Hematopoietic multipotent progenitor cell (in vitro differentiated cells): ENCODE measurements at regions not wholly inside any gene's neighbourhood (a gene's known extent, or its start where the extent isn't known, plus 50 kb on each side); places are given as distances from the start of the nearest gene placed in this dataset.

Source experiments
- DNase-seq, 3 donors: peaks; one replicate each; pipeline ENCODE4 v3.0.0-alpha.2; 2011 to 2015; ENCODE audit warnings: low read depth in 2 of 3, low spot score in 2 of 3

DNA sequence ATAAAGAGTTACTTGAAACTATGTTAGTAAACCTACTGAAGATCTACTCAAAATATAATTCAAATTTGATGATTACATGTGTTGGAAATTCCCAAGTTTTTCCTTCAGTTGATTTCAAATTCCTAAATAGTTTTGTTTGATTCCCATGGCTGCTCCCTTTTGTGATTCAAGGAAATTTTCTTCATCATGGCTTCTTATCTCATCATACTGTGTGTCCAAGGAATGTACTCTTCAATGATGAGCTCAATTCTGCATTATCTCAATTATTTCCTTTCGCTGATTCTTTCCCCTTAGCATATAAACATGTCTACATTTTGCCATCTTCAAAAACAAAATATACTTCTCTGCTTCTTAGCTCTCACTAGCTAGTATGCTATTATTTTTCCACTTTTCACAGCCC is 460.4 kb upstream of the NAALADL2 start:
- DNase-seq, result no peak

DNA sequence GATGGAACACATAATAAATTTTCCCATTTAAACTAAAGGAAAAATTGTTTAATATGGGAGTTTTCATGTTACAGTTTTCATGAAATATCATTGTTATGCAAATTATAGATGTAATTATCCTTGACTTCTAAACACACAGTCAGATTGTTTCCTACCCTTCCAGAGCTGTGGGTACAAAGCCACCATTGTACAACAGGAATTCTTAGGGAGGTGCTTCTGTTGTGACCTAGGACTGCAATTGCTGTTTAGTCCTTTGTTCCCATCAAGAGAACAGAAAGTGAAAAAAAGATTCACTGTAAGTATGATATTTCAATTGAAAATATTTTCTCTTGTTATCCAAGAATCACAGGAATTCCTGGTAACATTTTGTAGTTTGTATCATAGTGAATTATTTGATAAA is 455.3 kb upstream of the NAALADL2 start:
- no peak for DNase-seq

DNA sequence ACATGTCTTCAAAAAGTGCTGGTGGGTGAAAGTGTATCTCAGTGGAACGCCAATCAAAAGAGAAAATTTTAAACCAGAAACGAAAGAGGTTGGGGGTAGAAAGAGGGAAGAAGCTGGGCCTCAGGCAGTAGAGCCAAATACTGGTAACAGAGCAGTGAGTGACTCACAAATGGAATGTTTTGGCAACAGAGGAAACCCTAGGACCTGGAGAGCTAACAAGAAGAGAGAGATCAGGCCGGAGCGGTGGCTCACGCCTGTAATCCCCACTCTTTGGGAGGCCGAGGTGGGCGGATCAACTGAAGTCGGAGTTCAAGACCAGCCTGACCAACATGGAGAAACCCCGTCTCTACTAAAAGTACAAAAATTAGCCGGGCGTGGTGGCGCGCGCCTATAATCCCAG is 450.8 kb upstream of the NAALADL2 start:
- DNase-seq, result no peak

DNA sequence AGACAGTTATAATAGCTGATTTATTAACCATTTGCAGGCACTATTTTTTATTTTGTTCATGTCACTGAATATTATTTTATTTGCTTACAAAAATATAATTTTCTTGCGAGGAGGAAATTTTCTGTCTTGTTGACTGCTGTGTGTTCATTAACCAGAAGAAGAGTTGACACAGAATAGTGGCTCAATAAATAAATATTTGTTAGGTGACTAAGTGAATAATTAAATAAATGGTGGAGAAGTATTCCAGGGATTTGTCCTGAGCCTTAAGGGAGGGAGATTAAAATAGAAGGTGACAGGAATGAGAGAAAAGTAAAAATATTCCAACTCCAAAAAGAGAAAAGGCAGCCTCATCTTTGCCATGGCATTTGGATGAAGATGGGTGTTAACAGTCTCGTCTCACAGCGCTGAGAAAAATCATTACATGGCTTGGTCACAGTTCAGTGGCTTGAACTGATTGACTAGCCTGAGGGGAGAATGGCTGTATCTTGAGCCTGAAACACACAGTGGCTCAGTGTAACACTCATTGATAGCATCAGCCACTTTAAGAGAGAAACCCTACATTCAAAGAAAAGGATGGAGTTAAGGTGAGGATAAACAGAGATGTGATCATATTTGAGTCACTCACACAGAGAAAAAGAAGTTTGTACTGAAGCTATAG is 449.9 kb upstream of the NAALADL2 start:
- DNase-seq, result no peak

DNA sequence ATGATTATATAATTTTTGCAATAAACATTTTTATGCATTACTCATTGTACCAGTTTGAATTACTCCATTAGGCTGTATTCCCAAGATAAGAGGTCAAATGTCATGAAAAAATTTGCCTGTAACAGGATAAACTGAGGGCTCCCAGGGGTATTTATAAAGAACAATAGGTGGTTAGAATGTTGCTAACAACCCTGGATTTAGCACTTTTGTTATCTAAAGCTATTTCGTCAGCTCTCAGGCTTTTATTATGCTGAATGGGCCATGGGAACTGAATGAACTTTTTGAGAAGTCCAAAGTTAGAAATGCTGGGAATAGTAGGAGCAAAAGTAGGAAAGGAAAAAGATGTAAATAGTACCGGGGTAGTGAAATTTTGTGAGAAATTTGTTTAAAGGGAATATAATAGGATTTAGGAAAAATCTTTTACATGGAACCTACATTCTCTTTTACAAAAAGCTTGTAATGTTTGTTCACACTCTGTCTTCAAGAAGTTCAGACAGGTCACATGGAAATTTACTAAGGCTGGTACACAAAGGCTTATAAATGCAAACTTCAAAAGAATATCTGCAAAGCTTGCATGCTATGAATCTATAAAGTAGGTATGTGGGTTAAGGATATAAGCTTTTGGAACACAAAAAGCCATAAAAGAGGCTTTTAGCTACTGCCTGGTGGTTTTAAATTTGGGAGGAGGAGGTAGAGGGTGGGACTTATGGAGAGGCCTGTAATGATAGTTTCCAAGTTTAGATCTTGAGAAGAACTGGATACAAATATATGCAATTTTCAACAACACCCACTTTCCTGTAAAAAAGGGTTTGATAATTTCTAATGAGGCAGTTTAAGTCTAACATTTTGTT is 445.8 kb upstream of the NAALADL2 start:
- no peak for DNase-seq

DNA sequence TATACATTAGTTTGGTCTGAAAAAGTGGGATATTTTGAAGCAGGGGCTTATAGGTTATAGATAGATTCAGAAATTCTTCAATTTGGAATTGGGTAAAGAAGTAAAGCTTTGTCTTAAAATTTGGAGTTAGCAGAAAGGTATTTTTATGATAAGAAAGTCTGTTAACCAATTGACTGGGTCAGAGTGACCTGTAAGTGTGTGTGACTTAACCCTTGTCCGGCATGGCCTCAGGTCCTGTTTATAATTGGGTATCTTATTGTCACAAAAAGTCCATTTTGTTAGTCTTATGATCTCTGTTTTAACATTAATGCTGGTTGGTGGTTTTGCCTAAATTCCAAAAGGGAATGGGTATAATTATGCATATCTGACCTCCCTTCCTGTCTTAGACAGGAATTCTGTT is 444.2 kb upstream of the NAALADL2 start:
- no peak for DNase-seq

DNA sequence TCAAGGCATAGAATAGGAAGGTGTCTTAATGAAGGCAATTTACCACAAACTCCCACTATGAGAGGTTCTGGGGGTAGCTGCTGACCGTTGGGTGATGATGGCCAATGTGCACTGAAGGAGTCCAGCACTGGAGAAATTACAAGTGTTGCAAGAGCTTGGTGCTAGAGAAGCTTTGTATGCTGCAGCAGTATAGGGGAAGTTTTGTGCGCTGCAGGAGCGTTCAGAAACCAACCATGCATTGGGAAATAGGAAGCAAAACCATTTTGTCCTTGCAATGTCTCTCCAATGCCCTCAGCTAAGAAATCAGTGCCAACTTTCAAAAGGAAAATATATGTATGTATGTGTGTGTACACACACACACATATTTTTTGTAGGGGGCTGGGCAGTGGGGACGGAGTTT is 441.6 kb upstream of the NAALADL2 start:
- DNase-seq, result no peak

DNA sequence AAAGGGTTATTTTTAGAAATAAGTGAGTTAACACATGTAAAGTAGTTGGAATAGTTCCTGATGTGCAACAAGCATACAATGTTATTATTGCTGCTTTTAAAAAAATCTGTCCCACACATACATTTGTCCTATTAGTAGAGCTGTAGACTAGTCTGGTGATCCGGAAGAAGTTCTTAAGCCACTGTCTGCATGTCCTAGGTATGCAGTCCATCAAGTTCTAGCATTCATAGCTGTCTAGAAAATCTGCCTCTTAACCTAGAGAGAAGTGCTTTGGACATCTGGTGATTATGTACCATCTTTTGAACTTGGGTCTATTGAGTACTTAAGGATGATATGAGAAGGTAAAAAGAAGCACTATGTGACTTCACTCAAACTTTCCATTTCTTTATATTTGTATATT is 439.9 kb upstream of the NAALADL2 start:
- DNase-seq, result no peak

DNA sequence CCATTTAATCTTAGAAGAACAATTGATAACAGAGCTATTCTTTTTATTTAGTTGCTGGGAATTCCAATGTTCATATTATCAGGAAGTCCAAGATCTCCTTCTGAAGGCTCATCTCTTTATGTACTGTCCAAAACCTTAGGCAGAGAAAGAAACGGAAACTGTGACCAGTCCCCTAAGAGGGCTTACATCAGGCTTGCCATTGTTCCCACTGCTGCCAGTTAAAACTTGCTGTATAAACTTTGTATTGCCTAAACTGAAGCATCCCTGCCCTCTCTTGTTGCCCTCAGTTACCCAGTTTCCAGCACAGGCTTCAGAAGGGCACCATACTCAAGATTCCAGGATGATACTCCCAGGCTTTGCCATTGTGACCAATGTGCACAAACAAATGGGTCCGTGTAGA is 435.2 kb upstream of the NAALADL2 start:
- no peak for DNase-seq

DNA sequence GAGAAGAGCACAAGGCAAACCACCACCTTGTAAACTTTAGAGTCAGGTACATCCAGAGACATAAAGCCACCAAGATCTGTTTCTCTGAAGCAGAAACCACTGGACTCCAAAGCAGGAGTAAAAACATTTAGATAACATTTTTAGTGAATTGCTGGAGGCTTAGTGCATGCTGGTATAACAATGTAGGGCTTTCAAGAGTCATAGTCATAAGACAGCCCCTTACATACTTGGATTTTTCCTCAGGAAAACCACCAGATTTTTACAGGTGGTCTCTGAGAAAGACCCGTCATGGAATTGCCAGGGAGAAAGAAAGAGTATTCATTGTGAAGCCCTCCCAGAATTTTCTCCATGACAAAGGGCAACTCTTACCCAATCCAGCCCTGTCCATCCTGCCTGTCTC is 434.5 kb upstream of the NAALADL2 start:
- no peak for DNase-seq

DNA sequence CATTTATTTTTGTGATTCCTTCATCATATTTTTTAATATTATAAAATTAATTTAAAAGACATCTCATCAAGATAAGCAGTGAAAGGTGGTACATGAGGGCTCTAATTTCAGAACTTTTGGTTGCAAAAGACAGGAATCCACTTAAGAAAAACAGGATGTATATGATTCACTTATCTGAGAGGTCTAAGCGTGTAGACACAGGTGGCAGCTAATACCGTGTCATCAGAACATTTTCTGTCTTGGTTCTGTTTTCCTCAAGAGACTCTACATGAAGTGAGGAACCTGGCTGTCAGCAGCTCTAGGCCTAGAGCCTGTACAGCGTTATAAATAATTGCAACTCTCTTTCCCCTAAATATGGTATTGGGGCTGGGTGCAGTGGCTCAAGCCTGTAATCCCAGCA is 433.7 kb upstream of the NAALADL2 start:
- DNase-seq, result no peak

DNA sequence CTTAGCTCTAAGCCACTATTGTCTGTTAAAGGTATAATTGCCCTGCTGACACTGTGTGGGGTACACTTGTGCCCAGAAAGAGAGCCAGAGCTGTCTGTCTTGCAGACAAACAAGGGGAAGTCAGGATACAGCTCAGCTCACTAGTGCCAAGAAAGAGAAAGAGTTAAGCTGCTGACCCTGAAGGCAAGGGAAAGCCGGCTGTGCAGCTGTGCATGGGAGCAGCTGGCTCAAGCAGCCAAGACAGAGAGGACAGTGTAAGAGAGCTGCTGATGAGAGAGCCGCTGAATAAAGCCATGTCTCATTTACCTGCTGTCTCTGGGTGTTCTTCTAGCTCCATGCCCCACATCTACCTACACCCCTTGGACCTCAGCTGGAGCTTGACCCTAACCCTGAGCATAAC is 428.1 kb upstream of the NAALADL2 start:
- DNase-seq, result no peak

DNA sequence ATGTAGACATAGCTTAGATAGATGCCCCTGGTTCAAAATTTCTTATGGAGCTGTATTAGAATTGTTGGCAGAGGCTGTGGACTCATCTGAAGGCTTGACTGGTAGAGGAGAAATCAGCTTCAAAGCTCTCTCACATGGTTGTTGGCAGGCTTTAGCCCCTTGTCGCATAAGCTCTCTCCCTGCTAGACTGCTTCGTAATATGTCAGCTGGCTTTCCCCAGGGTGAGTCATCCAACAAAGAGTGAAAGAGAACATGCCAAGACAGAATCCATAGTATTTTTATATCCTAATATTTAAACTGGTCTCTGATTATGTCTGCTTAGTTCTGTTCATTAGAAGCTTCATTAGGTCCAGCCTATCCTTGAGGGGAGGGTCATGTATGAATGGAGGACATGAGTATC is 427.4 kb upstream of the NAALADL2 start:
- DNase-seq, result no peak

DNA sequence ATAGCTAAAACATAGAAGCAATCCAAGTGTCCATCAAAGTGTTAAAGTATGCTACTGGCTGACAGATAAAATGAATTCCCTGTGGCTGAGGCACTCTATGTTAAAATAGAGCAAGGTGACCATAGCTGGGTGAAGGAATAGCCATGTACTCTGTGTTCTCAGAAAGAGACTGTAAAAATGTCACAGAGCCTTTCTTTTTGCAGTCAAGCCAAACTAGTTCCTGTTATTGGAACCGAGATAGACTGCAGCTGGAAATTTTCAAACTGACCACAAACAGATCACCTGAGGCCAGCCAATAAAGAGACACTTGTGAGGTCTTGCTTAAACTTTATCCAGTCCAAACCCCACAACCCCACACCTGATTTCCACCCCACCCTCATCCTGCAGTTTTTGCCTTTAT is 422.8 kb upstream of the NAALADL2 start:
- DNase-seq, result peak in 1 of 3 donors; percentile 35

DNA sequence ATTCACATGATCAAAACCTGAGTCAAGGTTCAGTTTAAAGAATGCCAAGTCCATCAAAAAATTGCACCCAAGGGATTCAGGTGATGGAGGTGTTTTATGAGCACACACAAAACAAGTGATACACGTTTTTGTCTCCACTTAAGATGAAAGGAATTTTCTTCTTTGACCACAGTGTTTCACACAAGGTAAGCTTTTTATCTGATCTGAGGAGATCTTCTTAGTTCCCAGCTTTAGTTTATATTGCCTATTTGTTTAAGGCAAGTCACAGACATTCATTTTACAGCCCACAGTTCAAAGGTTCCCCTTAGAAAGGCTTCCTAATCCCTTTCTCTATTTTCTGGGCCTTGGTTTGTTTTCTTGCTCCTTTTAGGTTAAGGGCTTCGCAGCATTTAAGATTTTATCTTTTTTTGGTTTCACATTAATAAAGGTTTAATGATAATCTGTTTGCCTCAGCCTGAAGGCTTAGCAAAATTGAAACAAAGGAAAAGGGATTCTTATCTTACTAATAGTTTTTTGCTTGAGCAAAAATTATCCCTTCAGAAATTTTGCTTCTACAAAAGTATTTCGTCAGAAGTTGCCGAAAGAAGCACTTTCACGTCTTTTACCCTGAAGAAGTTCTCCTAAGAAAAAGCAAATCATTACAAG is 420.5 kb upstream of the NAALADL2 start:
- DNase-seq, result no peak

DNA sequence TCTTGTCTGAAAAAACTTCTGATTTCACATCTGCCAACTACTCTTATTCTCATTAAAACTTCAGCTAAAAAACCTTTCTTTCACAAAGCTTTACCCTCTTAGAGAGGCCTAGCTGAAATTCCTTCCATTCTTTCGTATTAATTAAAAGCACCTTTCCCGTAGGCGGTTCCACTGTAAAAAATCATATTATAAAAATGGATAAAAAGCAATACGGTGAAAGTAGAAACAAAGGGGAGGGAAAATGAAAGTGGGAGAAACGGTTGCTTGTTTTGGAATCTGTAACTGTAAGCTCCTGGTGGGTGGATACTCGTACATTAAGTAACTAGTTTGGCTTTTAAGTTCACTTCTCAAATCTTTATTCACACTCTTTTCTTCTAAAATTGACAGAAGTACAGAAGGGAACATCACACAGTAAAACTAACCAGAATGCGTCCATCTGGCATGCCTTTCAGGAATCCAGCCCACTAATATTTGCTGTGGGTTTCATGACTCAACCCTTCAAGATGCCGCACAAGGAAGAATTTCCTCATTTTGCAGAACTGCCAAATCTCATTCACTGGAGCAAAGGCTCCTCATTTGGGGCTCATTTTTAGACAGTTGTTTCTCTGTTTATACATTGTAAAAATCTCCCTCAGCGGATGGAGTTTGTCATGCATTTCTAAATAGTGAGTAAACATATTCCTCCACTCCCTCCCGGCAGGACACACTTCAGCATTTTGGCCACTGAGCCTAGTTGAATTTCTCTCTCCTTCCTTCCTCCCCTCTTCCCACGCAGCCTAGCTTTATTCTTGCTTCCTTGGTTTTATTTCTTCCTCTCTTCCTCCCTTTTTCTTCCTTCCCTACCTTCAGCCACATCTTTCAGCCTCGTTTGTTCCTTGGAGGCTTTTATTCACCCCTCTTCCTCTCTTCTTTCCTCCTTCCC is 419.5 kb upstream of the NAALADL2 start:
- DNase-seq, result peak in 2 of 3 donors; percentile 65 to 70

DNA sequence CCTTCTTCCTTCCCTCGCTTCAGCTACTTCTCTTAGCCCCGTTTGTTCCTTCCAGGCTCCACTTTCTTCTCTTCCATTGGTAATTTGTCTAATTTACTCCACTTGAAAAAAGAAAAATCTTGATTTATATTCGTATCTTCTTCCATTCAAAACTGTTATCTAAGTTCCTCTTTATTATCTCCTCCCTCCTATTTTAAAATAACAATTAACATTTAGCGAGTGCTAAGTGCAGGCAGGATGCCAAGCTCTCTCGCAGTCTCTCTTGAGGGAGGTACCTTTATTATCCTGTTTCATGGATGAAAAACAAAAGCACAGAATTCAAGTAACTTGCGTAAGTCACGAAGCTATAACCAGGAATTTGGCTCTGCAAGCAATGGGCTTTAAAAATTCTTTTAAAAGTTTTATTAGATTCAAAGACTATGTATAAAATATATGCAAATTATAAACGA is 418.9 kb upstream of the NAALADL2 start:
- peak in 2 of 3 donors; percentile 31 to 53 for DNase-seq

DNA sequence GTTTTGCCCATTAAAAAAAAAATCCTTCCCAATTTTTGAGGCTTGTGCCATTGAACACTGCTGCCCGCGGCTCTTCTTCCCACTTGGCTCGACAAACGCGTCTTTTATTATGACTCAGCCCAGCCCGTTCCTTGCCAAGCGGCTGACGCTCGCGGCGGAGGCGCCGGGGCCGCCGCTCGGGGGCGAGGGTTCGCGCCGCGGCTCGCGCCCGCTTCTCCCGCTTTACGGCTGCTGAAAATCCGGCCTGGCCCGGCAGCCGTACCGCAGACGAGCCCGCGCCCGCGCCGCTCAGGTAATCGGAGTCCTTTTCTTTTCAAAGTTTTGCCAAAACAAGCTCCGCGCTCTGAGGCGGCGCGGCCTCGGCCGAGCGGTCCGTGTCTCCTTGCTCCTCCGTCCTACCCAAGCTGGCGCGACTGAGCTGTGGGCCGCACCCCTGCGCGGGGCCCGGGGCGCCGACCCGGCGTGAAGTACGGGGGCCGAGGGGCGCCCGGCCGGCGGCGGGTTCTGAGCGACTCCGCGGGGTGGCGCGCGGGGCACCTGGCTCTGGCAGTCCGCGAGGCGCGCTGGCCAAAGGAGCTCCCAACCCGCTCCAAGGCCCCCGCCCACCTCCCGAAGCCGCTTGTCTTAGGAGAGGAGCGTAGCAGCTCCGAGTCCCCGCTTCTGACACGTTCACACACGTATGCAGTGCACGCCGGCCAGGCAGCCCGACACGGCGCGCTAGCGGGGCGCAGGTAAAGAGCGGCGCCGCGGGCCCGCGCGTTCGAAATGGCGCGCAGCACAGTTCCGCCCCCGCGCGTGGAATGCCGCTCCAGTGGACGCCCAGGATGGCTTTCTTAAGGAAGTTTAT is 418.2 kb upstream of the NAALADL2 start:
- DNase-seq, result peak in 2 of 3 donors; percentile 86 to 89

DNA sequence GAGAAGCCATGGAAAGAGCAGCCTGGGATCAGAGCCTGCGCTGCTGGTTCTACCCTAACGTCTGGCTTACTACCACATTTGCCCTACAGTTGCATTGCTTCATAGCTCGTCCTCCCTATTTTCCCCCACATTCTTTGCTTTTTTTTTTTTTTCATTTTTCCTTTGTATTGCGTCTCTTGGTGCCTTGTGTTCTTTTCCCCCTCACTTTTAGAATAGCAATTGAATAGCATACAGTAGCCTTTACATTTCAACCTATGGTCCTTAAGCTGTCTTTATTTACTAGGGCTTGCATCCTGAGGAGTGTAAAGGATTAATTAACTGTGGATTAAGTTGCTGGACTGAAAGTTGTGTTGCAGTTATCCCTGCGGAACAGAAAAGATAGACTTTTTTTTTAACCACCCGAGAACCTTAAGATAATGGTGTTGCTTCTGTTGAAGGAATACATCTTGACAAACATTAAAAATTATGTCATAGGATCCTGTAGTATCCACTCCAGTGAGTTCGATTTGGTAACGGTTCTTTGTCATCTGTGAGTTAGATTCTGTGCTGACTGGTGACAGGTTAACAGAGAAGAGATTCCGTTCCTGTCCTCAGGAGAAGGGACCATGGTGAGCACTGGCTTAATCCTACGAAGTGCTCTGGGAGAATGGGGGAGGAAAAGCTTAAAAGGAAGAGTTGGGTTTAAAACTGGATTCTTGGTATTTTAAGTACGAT is 417.4 kb upstream of the NAALADL2 start:
- DNase-seq, result peak in 1 of 3 donors; percentile 3
